Right lung (tissue), 2 donors: ENCODE measurements at regions not wholly inside any gene's neighbourhood (a gene's known extent, or its start where the extent isn't known, plus 50 kb on each side); places are given as distances from the start of the nearest gene placed in this dataset.

Experiments
- DNase-seq, 2 donors: peaks; one replicate each; pipeline ENCODE4 v3.0.0-alpha.2; 2013

DNA sequence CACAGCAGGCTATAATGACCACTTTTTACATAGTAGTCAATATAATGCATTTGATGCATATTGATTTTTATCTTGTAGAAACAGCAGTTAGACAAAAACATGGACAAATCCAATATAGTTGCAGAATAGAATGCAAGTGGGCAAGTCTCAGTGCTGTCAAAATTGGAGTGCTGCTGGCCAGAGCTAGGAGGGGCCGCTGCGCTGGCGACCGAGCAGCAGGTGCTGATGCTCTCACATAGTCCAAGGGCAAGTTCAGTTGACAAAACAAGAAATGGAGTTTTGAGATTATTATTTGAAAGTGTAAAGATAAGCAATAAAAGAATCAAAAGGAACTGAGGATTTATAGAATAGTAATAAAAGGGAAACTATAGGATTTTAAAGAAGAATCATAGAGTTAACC lies 60.6 kb upstream of the CDK20 start:
- no peak for DNase-seq

DNA sequence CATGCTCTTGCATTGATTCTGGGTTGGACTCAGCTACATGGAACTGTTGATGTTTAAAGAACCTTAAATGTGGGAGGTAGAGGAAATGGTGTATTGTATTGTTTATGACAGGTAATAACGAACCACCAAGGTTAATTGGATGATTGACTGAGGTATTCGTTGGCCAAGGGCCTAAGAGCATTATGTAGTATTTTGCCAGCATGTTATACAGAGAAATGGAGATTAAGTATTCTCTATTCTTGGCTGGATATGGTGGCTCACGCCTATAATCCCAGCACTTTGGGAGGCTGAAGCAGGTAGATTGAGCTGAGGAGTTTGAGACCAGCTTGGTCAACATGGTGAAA lies 59.0 kb upstream of the CDK20 start:
- no peak for DNase-seq

DNA sequence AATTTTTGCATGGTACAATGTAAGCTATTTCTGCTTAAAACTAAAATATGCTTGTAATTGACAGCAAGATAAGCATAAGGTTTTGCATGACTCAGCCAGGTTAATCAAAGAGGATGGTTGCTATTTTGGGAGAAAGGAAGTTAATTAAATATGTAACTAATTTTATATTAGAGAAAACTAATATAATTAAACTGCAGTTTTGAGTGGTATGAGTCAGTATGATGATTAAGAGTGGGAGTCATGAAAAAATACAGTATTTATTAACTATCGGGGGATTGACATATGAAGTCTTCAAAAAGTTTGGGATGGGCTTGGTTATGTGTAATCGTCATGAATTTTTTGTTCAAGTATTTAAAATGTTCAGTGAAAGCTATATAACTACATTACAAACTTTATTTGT lies 54.0 kb upstream of the CDK20 start:
- DNase-seq: no peak

DNA sequence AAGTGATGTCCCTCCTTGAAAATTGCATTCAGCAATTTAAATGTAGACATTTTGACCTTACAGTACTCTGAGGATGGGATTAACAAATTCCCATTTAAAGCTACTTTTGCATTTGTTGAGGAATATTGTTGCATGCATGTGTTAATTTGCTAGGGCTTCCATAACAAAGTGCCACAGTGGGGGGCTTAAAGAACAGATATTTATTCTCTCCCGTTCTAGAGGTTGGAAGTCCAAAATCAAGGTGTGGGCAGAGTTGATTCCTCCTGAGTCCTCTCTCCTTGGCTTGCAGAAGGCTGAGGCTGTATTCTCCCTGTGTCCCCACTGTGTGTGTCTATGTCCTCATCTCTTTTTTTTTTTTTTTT lies 51.8 kb upstream of the CDK20 start:
- DNase-seq: no peak

DNA sequence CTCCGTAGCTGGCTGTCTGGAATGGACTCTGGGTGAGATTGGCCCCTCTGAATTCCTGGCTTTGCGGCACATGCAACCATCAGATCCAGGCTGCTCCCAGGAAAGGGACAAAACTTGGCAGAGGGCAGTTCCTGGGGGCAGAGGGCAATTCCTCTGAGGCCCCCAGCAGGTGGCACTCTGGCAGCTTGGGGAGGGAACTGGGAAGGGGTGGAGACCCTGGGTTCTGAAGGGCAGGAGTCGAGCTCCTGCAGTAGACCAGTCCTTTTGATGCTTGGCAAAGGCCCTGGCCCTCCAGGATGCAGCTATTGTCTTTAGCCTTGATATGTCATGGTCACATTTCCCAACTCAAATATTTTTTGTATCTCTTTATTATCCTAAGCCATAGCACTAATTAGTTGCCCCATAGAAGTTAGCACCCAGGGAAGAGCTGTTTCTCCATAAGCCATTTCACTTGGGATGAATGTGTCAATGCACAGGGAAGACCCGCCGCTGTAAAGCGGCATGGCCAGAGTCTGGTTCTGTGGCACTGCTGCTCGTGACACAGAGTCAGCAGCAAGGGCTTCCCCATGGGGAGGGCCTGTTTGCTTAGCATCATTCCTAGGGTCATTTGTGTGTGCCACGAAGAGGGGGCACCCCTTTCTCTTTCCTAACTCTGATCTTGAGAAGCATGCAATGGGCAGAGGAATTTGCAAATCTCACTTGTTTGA lies 51.2 kb upstream of the CDK20 start:
- DNase-seq: no peak

DNA sequence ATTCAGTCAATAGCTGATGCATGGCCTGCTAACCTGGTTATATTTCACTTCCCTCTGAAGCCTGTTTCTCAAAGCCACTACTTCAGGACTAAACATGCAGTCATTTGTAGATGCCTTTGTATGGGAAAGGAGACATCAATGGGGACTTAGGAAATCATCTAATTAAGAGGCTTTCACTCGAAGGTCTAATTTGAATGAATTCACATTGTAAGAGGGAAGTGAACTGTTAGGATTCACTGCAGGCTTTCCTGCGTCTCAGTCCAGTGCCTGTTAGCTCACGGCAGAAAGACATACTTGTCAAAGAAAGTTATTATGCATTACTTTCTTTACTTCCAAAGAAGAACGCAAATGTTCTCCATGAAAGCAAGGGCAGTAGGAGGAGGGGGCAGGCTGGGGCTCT lies 50.6 kb upstream of the CDK20 start:
- no peak for DNase-seq
